GM19193 (cell line): ENCODE measurements at regions not wholly inside any gene's neighbourhood (a gene's known extent, or its start where the extent isn't known, plus 50 kb on each side); places are given as distances from the start of the nearest gene placed in this dataset.

Source experiments
- POLR2A ChIP-seq: IDR thresholded peaks from 4 replicates; pipeline ENCODE4 v1.6.1; 2011; ENCODE audit not compliant: insufficient read depth, insufficient read length; ENCODE audit errors: extremely low read depth

GRCh38 chr6:105789935-105790334 lies 296.2 kb upstream of the PRDM1 start:
- TF ChIP-seq POLR2A: no peak

GRCh38 chr6:105787747-105788146 lies 298.4 kb upstream of the PRDM1 start:
- TF ChIP-seq POLR2A: no peak

- TF ChIP-seq POLR2A: no peak
Measured at GRCh38 chr6:105786890-105787655, 299.1 kb upstream of the PRDM1 start.

- TF ChIP-seq POLR2A: no peak
Measured at GRCh38 chr6:105786449-105786848, 299.7 kb upstream of the PRDM1 start.

- no peak for TF ChIP-seq POLR2A
Measured at GRCh38 chr6:105785066-105785811, 300.9 kb upstream of the PRDM1 start.

GRCh38 chr6:105784179-105784578 lies 302.0 kb upstream of the PRDM1 start:
- TF ChIP-seq POLR2A: no peak

GRCh38 chr6:105783333-105783935 lies 302.7 kb upstream of the PRDM1 start:
- TF ChIP-seq POLR2A: no peak

- no peak for TF ChIP-seq POLR2A
Measured at GRCh38 chr6:105781915-105782314, 304.2 kb upstream of the PRDM1 start.

GRCh38 chr6:105781248-105781647 lies 304.9 kb upstream of the PRDM1 start:
- no peak for TF ChIP-seq POLR2A

GRCh38 chr6:105780146-105780860 lies 305.8 kb upstream of the PRDM1 start:
- TF ChIP-seq POLR2A: no peak

- no peak for TF ChIP-seq POLR2A
Measured at GRCh38 chr6:105779110-105779509, 307.0 kb upstream of the PRDM1 start.

GRCh38 chr6:105775095-105775494 lies 311.0 kb upstream of the PRDM1 start:
- TF ChIP-seq POLR2A: no peak

GRCh38 chr6:105774247-105774646 lies 311.9 kb upstream of the PRDM1 start:
- no peak for TF ChIP-seq POLR2A

- no peak for TF ChIP-seq POLR2A
Measured at GRCh38 chr6:105771313-105771970, 314.7 kb upstream of the PRDM1 start.

- TF ChIP-seq POLR2A: no peak
Measured at GRCh38 chr6:105769987-105770386, 316.1 kb upstream of the PRDM1 start.
